Heart right ventricle (tissue), 16 donors: ENCODE measurements at regions not wholly inside any gene's neighbourhood (a gene's known extent, or its start where the extent isn't known, plus 50 kb on each side); places are given as distances from the start of the nearest gene placed in this dataset.
"Not testable (repeated sequence)": the region's sequence is repeated elsewhere in the genome, so short reads cannot be mapped to it uniquely, and the experiment has no call there.

Source experiments
- ATAC-seq, 8 donors: fragments of 200-7000 bp; cut with Tn5 transposase; one replicate each; pipeline ENCODE4 v1.9.1; 2020; ENCODE audit warnings: mild to moderate bottlenecking in 8 of 8, moderate library complexity in 8 of 8, moderate number of reproducible peaks in 1 of 8
- DNase-seq, 2 donors: peaks; one replicate each; pipeline ENCODE4 v3.0.0-alpha.2; 2020
- H3K27ac ChIP-seq, 10 donors: fragments of 200-600 bp; sonication (generic) in 2 of 10; one replicate each; pipeline versions ENCODE4 v1.5.0 to v1.8.0; 2020 to 2022; ENCODE audit warnings: mild to moderate bottlenecking in 3 of 10
- H3K27me3 ChIP-seq, 7 donors: fragments of 200-600 bp; one replicate each; pipeline ENCODE4 v1.8.0; 2021 to 2022; ENCODE audit warnings: mild to moderate bottlenecking in 2 of 7
- H3K36me3 ChIP-seq, 9 donors: fragments of 200-600 bp; sonication (generic) in 1 of 9; one replicate each; pipeline versions ENCODE4 v1.5.0 to v1.8.0; 2020 to 2022; ENCODE audit warnings: mild to moderate bottlenecking in 2 of 9
- H3K4me1 ChIP-seq, 9 donors: fragments of 200-600 bp; sonication (generic) in 1 of 9; one replicate each; pipeline versions ENCODE4 v1.5.0 to v1.8.0; 2020 to 2022; ENCODE audit warnings: mild to moderate bottlenecking in 4 of 9
- H3K4me3 ChIP-seq, 10 donors: fragments of 200-600 bp; sonication (generic) in 2 of 10; one replicate each; pipeline versions ENCODE4 v1.5.0 to v1.8.0; 2020 to 2022; ENCODE audit warnings: mild to moderate bottlenecking in 7 of 10, moderate library complexity in 2 of 10
- H3K9me3 ChIP-seq, 11 donors: fragments of 200-600 bp in 10 of 11; sonication (generic) in 2 of 11; one replicate each; pipeline versions ENCODE4 v1.5.0 to v1.8.0; 2013 to 2022; ENCODE audit warnings: mild to moderate bottlenecking in 2 of 11, control low read depth in 1 of 11, moderate library complexity in 1 of 11
- WGBS, 2 donors: extraction: QIAGEN DNeasy Blood & Tissue Kit; methylation state at CpG; one replicate each; pipeline ENCODE4 v1.1.7; 2013; ENCODE audit warnings: inconsistent platforms in 1 of 2; 5-methylcytosine and 5-hydroxymethylcytosine counted together
- intact Hi-C, 10 donors: fragments of 100-400 bp; cut with DNase I; formaldehyde crosslinking; loops; one replicate each; pipeline versions ENCODE4 v1.11.1 to v1.14.2; 2022
- donor health status: Arrhythmogenic right ventricular cardiomyopathy.
- donor health status: ischemic (EF 13 %, LVEDD 7.1; RV severe dilation, severe dysfunction).
- donor health status: healthy with polysubstance abuse.
- donor health status: DM: no; HTN: yes; CAD: no.
- donor health status: DM: no; HTN: no; CAD: no.
- donor health status: ischemic (EF 25% LVEDD 6.9; RV normal size, moderate dysfunction).
- donor health status: ischemic (EF 25% LVEDD 5.7; RV mildly dilated, moderate dysfunction).
- donor health status: healthy.
- donor health status: DM: yes; HTN: yes; CAD: no.
- donor health status: Ischemic cardiomyopathy.
- donor health status: ischemic (EF 35%, LVEDD 5.7; RV mildly dilated, moderate dysfunction).
- donor health status: nonischemic (EF 11% LVEDD 7.7; RV severe dilation, severe dysfunction).
- donor health status: DM: yes; HTN: yes; CAD: no.
- donor health status: PGD.
- donor health status: ischemic (EF 29% LVEDD 5.4; RV normal size, mild dysfunction).
- donor health status: nonischemic (EF 23%, LVEDD 6.1; RV moderate dilation, normal function).

- Histone ChIP-seq H3K4me3 (peak overlapping the region in 1 of 10 donors; percentile 18), H3K27ac (peak overlapping the region in 1 of 10 donors; percentile 31)
- DNase-seq, H3K36me3 ChIP-seq, H3K9me3 ChIP-seq, H3K27me3 ChIP-seq, H3K4me1 ChIP-seq, intact Hi-C loops: not testable (repeated sequence)
- WGBS, 2 donors = 12% methylated on average over 10 to 11 of the region's 11 CpGs
- ATAC-seq = peak in 6 of 8 donors; percentile 67 to 79 (median 73)
Measured at GRCh38 chr2:113551637-113552318, 53.3 kb downstream of the FOXD4L1 start.

GRCh38 chr2:113559820-113560219 lies 61.4 kb downstream of the FOXD4L1 start:
- H3K4me1 ChIP-seq, H3K36me3 ChIP-seq, intact Hi-C loops, ATAC-seq, H3K4me3 ChIP-seq, H3K27ac ChIP-seq, DNase-seq, H3K27me3 ChIP-seq, H3K9me3 ChIP-seq: not testable (repeated sequence)
- 93 to 96% methylated on average over 2 of the region's 2 CpGs for WGBS, 2 donors

GRCh38 chr2:113562662-113563061 lies 64.2 kb downstream of the FOXD4L1 start:
- H3K27me3 ChIP-seq, H3K4me3 ChIP-seq, H3K36me3 ChIP-seq, H3K27ac ChIP-seq, ATAC-seq, H3K9me3 ChIP-seq, intact Hi-C loops, DNase-seq, H3K4me1 ChIP-seq: not testable (repeated sequence)
- WGBS, 2 donors = 35 to 40% methylated on average over 2 of the region's 2 CpGs

DNA sequence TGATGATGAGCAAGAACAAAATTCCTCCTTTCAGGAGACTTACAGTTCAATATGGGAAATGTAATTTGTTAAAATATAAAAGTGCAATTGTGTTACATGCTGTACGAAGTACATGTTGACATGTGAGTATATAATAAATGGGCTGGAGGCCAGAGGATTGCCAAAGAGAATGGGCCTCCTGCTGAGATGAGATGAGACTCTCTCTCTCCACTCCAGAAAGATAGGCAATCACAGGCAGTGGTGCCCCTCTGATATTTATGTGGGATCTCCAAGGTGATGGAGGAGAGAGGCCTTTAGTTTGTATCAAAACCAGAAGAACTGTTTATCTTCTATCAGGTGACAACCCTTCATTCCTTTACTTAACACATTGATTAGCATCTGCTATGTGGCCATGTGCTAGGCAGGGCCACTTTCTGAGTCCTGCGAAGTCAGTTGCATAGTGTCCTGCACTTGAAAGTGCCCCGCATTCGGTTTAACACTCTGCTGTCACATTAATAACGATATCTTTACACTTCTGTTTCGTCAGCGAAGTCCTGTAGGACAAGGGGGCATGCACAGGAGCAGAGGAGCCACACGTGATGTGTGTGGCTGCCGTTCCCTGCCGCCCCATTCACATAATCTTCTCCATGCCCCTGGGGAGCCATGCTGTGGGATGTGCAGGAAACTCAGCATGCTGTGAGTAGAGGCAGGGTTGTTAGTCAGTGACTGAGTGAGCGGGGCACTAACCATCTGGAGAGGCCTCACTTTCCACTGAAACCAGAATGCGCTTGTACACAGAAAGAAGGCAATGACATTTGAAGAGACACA lies 60.2 kb upstream of the RABL2A start:
- ATAC-seq, H3K4me3 ChIP-seq, H3K4me1 ChIP-seq, DNase-seq, H3K27me3 ChIP-seq, H3K9me3 ChIP-seq, H3K36me3 ChIP-seq, intact Hi-C loops, H3K27ac ChIP-seq: not testable (repeated sequence)
- 59 to 60% methylated on average over 9 of the region's 12 CpGs for WGBS, 2 donors

- peak in 1 of 8 donors; percentile 29 for ATAC-seq
- H3K27ac ChIP-seq, DNase-seq, H3K4me1 ChIP-seq, H3K36me3 ChIP-seq, H3K9me3 ChIP-seq, H3K4me3 ChIP-seq, intact Hi-C loops, H3K27me3 ChIP-seq: not testable (repeated sequence)
- WGBS, 2 donors = 58 to 62% methylated on average over 3 of the region's 3 CpGs
Measured at GRCh38 chr2:113567481-113567849, 59.6 kb upstream of the RABL2A start.

DNA sequence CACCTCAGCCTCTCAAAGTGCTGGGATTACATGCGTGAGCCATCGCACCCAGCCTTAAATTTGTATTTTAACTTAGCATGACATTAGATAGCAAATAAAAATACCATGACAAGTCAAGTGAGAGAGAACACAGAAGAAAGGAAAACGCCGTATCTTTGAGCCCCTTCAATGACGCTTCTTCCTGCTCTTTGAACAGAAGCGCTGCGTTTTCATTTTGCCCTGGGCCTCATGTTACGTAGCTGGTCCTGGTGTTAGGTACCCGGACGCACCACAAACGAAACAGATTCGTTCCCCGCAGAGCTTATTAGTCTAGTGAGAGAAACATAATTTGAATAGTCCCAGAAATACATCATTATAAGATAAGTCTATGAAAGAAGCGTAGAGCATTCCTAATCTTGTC lies 58.8 kb upstream of the RABL2A start:
- ATAC-seq = not testable (repeated sequence)

GRCh38 chr2:113570082-113570481 lies 57.0 kb upstream of the RABL2A start:
- whole genome bisulfite sequencing, 2 donors = 81 to 86% methylated on average over 1 to 2 of the region's 2 CpGs
- H3K27ac ChIP-seq, H3K4me1 ChIP-seq, H3K27me3 ChIP-seq, ATAC-seq, intact Hi-C loops, H3K9me3 ChIP-seq, DNase-seq, H3K4me3 ChIP-seq, H3K36me3 ChIP-seq: not testable (repeated sequence)

More for the DNA sequence above, 58.8 kb upstream of the RABL2A start:
- H3K27me3 ChIP-seq, H3K27ac ChIP-seq, DNase-seq, H3K36me3 ChIP-seq, H3K9me3 ChIP-seq, intact Hi-C loops, H3K4me1 ChIP-seq, H3K4me3 ChIP-seq: not testable (repeated sequence)
- WGBS, 2 donors = 94 to 95% methylated on average over 13 to 14 of the region's 14 CpGs

- H3K36me3 ChIP-seq, H3K4me1 ChIP-seq, H3K27me3 ChIP-seq, ATAC-seq, H3K27ac ChIP-seq, H3K4me3 ChIP-seq, DNase-seq, intact Hi-C loops, H3K9me3 ChIP-seq: not testable (repeated sequence)
- 87 to 90% methylated on average over 2 to 3 of the region's 3 CpGs for WGBS, 2 donors
Measured at GRCh38 chr2:113570509-113571009, 56.5 kb upstream of the RABL2A start.

GRCh38 chr2:113571482-113572068 lies 55.5 kb upstream of the RABL2A start:
- H3K27me3 ChIP-seq, H3K4me3 ChIP-seq, intact Hi-C loops, H3K27ac ChIP-seq, H3K4me1 ChIP-seq, H3K36me3 ChIP-seq, DNase-seq, H3K9me3 ChIP-seq: not testable (repeated sequence)
- ATAC-seq = peak in 5 of 8 donors; percentile 30 to 55 (median 33)
- WGBS, 2 donors = 66 to 67% methylated on average over 5 to 6 of the region's 6 CpGs

GRCh38 chr2:113575721-113576120 lies 51.3 kb upstream of the RABL2A start:
- H3K36me3 ChIP-seq, H3K9me3 ChIP-seq, intact Hi-C loops, ATAC-seq, H3K4me3 ChIP-seq, H3K27ac ChIP-seq, H3K4me1 ChIP-seq, H3K27me3 ChIP-seq, DNase-seq: not testable (repeated sequence)
- 48 to 96% methylated on average over 2 of the region's 4 CpGs for WGBS, 2 donors

DNA sequence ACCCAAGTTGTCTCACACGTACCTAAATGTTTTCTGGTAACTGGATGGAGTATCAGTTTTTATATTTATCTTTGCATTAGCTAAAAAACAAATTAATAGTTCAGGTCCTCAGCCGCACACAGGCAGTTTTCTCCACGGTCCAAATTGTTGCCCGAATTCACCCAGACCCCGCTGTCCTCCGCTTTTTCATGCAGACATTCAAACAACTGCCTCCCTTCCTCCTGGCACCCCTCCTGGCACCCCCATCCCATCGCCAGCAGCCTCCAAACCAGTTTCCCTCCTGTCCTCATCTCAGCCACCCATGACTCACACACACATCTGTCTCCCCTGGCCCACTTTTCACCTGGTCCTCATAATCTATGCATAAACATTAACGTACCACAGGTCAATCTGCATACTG lies 50.7 kb upstream of the RABL2A start:
- WGBS, 2 donors = 85 to 89% methylated on average over 8 of the region's 8 CpGs
- H3K4me3 ChIP-seq, intact Hi-C loops, DNase-seq, H3K4me1 ChIP-seq, H3K36me3 ChIP-seq, ATAC-seq, H3K27me3 ChIP-seq, H3K9me3 ChIP-seq, H3K27ac ChIP-seq: not testable (repeated sequence)
